WERI-Rb-1 (cell line): ENCODE measurements at regions not wholly inside any gene's neighbourhood (a gene's known extent, or its start where the extent isn't known, plus 50 kb on each side); places are given as distances from the start of the nearest gene placed in this dataset.

ENCODE experiments used
- DNase-seq: peaks from one replicate; pipeline ENCODE4 v3.0.0-alpha.2; 2020
- H3K27ac ChIP-seq: fragments of 250-450 bp; sonication (Bioruptor Pico); 2 replicates; pipeline ENCODE4 v1.5.1; 2020; ENCODE audit warnings: mild to moderate bottlenecking, moderate library complexity
- H3K27me3 ChIP-seq: fragments of 250-450 bp; sonication (Bioruptor Pico); 2 replicates; pipeline ENCODE4 v1.5.1; 2021; ENCODE audit warnings: mild to moderate bottlenecking, low read depth, moderate library complexity; ENCODE audit not compliant: insufficient read depth, severe bottlenecking
- H3K36me3 ChIP-seq: fragments of 250-450 bp; sonication (Bioruptor Pico); 2 replicates; pipeline ENCODE4 v1.5.1; 2020; ENCODE audit warnings: mild to moderate bottlenecking, moderate library complexity
- H3K4me3 ChIP-seq: 2 replicates; pipeline ENCODE4 v1.5.1; 2011; ENCODE audit warnings: low read depth, mild to moderate bottlenecking, control low read depth, low read length
- H3K9me3 ChIP-seq: fragments of 250-450 bp; sonication (Bioruptor Pico); 2 replicates; pipeline ENCODE4 v1.5.1; 2021; ENCODE audit warnings: mild to moderate bottlenecking, moderate library complexity; ENCODE audit not compliant: severe bottlenecking
- CTCF ChIP-seq: IDR thresholded peaks from 2 replicates; pipeline ENCODE4 v1.5.1; 2011; ENCODE audit warnings: low read depth, mild to moderate bottlenecking, control low read depth, inconsistent platforms, low read length

DNA sequence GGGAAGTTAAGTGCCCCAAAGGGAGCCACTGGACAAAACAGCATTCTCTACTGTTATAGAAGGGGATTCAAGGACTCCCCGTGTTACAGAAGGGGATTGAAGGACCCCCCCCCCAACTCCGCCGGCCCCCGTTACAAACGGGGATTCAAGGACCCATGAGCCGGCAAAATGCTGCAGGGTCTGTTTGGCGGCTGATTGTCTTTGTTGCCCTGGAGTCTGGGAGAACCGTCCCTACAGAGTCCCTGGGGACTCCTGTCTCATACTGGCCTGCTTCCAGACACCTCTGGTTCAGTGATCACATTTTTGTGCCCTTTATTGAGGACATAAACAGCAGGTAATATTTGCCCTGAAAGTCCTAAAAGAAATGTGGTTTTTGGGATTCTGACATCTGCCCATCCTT is 96.4 kb downstream of the SYF2 start:
- H3K27ac ChIP-seq = no peak overlapping the region; the same call in 1 of the 2 replicates
- no peaks in the 10 kb centered on the region for H3K27me3 ChIP-seq
- H3K36me3 ChIP-seq = no peaks in the 10 kb centered on the region
- H3K9me3 ChIP-seq = no peaks in the 10 kb centered on the region
- no peak overlapping the region for H3K4me3 ChIP-seq
- TF ChIP-seq CTCF = no peak
- no peak for DNase-seq

- DNase-seq = peak; percentile 19
- Histone ChIP-seq H3K4me3 (no peak overlapping the region), H3K27me3 (no peaks in the 10 kb centered on the region), H3K9me3 (no peaks in the 10 kb centered on the region), H3K36me3 (no peaks in the 10 kb centered on the region), H3K27ac (peak overlapping the region; percentile 34)
- TF ChIP-seq CTCF = no peak
Observed at GRCh38 chr1:25134801-25135461, 97.4 kb downstream of the SYF2 start.

- Histone ChIP-seq H3K9me3 (no peaks in the 10 kb centered on the region), H3K36me3 (no peaks in the 10 kb centered on the region), H3K27ac (no peak overlapping the region), H3K27me3 (no peaks in the 10 kb centered on the region), H3K4me3 (no peak overlapping the region)
- no peak for DNase-seq
- TF ChIP-seq CTCF = no peak
Observed at GRCh38 chr1:25134307-25134706, 98.0 kb downstream of the SYF2 start.

DNA sequence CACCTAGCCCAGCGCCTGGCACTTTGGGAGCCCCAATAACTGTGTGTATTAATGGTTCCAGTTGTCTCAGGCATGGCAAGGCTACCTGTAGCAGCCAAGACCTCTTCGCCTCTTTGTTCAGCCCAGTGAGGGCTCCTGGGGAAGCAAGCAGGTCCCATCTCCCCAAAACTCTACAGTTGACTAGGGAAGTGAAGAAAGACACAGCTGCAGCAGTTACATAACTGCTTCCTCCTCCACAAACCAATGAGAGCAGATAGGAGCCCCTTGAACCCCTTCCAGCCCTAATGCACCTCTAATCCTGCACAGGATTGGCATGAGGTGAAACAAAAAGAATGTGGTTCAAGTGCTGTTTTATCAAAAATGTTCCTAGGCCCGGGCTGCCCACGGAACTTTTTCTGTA is 100.5 kb downstream of the SYF2 start:
- peak overlapping the region; percentile 58 for H3K27ac ChIP-seq
- no peaks in the 10 kb centered on the region for H3K27me3 ChIP-seq
- no peak for DNase-seq
- H3K9me3 ChIP-seq = no peaks in the 10 kb centered on the region
- TF ChIP-seq CTCF = no peak
- no peak overlapping the region for H3K4me3 ChIP-seq
- no peaks in the 10 kb centered on the region for H3K36me3 ChIP-seq

- Histone ChIP-seq H3K27ac (peak overlapping the region; percentile 54), H3K27me3 (no peaks in the 10 kb centered on the region), H3K36me3 (no peaks in the 10 kb centered on the region), H3K9me3 (no peaks in the 10 kb centered on the region), H3K4me3 (no peak overlapping the region)
- no peak for DNase-seq
- no peak for TF ChIP-seq CTCF
Observed at GRCh38 chr1:25130895-25131294, 101.4 kb downstream of the SYF2 start.

DNA sequence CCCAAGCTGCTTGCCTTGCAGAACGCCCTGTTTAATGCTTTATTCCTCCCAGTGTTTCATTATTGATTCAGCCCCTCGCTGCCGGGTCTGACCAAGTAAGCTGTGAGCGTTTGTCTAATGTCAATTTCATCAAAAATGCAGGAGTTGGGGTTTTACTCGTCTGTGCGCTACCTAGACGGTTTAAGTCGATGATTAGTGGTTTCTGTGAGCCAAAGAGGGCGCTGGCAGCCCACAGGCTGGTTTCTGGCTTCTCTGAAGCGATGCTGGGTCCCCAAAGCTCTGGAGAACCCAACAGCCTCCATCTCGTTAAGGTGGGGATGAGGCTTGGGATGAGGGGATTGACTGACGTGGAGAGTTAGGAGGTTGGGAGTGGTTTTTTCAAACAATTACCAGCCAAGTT is 102.9 kb downstream of the SYF2 start:
- no peak for TF ChIP-seq CTCF
- DNase-seq = peak; percentile 31
- Histone ChIP-seq H3K4me3 (no peak overlapping the region), H3K27me3 (no peaks in the 10 kb centered on the region), H3K9me3 (no peaks in the 10 kb centered on the region), H3K27ac (peak overlapping the region; percentile 38; the same call in 1 of the 2 replicates), H3K36me3 (no peaks in the 10 kb centered on the region)
